RCC 7860 (cell line): ENCODE measurements at regions not wholly inside any gene's neighbourhood (a gene's known extent, or its start where the extent isn't known, plus 50 kb on each side); places are given as distances from the start of the nearest gene placed in this dataset.
"Not testable (repeated sequence)": the region's sequence is repeated elsewhere in the genome, so short reads cannot be mapped to it uniquely, and the experiment has no call there.

Source experiments
- DNase-seq: peaks from one replicate; pipeline ENCODE4 v3.0.0-alpha.2; 2015; ENCODE audit warnings: low spot score
- FAIRE-seq: peaks from 2 replicates; lab custom pipeline; 2012; peaks lifted over from hg19 to GRCh38; lab: Jason Lieb, UNC

GRCh38 chr5:112026879-112027278 lies 269.9 kb upstream of the NREP start:
- FAIRE-seq, DNase-seq: not testable (repeated sequence)

DNA sequence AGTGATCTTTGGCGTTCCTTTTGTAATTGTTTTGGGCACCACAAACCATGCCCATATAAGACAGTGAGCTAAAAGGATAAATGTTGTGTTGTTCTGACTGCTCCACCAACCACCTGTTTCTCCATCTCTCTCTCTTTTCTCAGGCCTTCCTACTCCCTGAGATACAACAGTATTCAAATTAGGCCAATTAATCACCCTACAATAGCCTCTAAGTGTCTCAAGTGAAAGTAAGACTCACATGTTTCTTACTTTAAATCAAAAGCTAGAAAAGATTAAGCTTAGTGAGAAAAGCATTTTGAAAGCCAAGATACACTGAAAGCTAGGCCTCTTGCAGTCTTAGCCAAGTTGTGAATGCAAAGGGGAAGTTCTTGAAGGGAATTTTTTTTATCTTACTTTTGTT lies 268.8 kb upstream of the NREP start:
- no peak for FAIRE-seq
- DNase-seq = no peak

- no peak for FAIRE-seq
- DNase-seq = no peak
These were observed 267.8 kb upstream of the NREP start for GRCh38 chr5:112024769-112025168.

- FAIRE-seq = no peak
- DNase-seq = no peak
These were observed 267.2 kb upstream of the NREP start for GRCh38 chr5:112024221-112024620.

DNA sequence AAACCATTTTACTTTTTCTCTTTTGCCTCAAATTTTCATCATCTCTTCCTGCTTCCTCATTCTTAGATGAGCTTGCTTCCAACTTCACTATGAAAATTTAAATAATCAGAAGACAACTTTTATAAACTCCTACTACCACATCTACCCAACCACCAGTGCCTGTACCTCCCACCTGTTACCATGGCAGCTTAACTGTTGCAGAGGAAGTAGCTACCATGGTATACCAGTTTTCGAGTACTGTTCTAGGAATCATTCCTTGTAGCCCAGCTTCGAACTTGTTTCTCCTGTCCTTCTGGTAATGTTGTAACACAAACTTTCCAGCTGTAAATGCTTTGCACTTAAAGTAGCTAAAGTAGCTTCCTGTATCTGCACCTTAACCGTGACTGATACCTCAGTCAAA lies 266.8 kb upstream of the NREP start:
- DNase-seq (no peak), FAIRE-seq (no peak)

- no peak for DNase-seq
- FAIRE-seq = no peak
These were observed 261.9 kb upstream of the NREP start for GRCh38 chr5:112018846-112019245.

DNA sequence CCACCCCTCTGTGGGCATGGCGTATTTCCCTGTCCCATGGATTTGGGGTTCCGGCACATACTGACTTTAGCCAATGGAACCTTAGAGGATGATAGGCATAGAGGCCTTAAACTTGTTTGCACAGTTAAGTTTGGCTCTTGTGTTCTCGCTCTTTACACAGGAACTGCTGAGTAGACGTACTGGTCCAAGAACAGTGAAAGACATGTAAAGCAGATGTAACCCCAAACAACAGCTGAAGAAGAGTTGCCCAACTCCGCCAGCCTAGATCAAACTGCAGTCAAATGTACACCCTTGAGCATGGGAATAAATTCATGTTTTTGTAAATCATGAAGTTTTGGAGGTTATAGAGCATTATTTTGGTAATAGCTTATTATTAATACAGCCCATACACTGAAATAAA lies 260.0 kb upstream of the NREP start:
- DNase-seq (no peak), FAIRE-seq (no peak)

DNA sequence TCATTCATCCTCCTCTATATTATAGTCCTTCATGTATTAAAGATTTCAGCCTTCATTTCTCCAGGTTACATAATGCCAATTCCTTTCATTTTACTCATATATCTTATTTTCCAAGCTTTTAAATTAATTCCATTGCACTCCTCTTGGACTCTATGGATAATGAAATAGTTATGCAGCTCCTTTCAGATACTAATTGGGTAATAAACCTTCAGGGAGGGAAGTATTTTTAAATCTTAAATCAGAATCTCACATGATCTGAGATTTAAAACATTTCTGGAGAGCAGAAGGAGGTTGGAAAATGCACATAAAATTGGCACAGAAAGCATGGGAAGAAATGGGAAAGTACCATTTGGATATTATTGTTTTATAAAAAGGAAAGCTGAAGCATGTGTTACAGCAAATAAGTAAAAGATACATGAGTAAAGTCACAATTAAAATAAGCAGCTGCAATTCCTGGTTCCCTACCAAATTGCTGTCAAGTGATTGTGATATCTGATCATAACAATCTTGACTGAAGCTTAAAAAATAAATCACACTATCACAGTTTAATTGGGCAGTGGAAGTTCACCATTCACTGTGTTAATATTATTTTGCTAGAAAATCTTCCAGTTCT lies 257.9 kb upstream of the NREP start:
- no peak for DNase-seq
- FAIRE-seq = no peak

- FAIRE-seq = no peak
- no peak for DNase-seq
These were observed 256.7 kb upstream of the NREP start for GRCh38 chr5:112013660-112014059.

- DNase-seq = no peak
- no peak for FAIRE-seq
These were observed 255.1 kb upstream of the NREP start for GRCh38 chr5:112012104-112012503.

DNA sequence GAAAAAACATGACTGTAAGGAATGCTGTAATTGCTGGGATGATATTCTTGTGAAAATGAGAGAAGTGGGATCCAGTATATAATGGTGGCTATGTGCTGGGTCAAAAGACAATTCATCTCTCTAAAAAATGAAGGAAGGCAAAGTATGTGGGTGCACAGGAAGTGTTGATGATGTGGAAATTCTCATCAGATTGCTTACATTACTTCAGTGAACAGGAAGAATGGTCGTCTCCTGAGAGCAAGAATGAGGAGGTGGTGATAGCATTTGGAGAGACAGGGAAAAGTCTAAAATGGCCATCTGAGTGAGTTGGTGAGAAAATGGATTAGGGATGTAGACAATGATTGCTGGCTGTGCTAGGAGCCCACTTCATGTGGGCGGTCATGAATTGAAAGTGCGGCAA lies 253.5 kb upstream of the NREP start:
- FAIRE-seq = no peak
- DNase-seq = no peak

DNA sequence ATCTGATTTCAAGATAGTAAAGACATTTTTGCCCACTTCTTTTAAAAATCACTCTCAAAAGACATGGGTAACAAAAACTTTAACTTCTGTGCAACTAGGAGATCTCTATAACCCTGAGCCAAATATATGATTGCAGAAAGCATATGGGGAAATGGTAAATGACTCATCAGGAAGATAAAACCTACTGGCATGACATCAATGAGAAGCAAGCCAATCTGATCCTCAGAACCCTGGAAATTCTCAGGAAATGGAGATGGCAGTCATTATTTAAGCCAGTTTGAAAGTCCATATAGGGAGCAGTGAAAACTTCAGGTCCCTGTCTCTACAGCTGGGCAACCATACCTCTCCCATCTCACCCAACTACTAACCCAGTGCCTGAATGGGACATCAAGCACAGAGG lies 249.7 kb upstream of the NREP start:
- peak; percentile 67 for DNase-seq
- FAIRE-seq = peak; percentile 55

DNA sequence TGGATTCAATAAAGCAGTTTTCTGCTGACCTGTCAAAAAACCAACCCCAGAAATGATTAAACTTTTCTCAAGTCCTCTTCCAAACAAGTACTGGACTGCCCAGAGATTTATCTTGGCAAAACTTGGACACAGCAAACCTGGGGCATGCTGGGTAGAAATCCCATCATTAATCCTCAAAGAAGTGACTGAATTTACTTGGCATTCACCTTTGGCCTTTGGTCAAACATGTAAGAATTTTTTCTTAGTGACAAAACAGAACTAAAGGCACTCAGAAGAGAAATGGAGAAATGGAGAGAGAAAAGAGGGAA lies 248.6 kb upstream of the NREP start:
- FAIRE-seq (peak; percentile 94), DNase-seq (peak; percentile 88)

- peak; percentile 81 for DNase-seq
- FAIRE-seq = peak; percentile 87
These were observed 248.1 kb upstream of the NREP start for GRCh38 chr5:112004867-112005622.

GRCh38 chr5:112002376-112002775 lies 245.4 kb upstream of the NREP start:
- FAIRE-seq (peak; percentile 88), DNase-seq (peak; percentile 64)

- DNase-seq (peak; percentile 22), FAIRE-seq (no peak)
These were observed 242.3 kb upstream of the NREP start for GRCh38 chr5:111999286-111999685.

DNA sequence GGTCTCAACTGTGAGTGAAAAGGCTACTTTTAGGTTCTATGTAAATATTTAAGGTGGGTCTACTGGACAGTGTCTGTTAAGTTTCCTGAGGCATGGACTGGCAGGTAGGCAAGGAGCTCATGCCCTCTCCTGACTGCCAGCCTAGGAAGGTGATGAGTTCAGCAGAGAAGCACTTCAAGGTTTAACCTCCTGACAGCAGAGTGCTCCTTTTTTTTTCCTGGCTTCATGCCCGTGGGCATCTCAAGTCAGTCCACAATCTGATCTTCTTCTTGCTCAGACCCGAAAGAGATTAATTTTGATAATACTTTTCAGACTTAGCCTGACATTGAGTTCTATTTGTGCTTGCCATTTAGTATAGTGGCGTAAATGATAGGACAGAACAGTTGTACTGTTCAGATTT lies 241.9 kb upstream of the NREP start:
- DNase-seq (peak; percentile 15), FAIRE-seq (peak; percentile 17)

GRCh38 chr5:111997711-111998110 lies 240.7 kb upstream of the NREP start:
- peak; percentile 99 for FAIRE-seq

DNA sequence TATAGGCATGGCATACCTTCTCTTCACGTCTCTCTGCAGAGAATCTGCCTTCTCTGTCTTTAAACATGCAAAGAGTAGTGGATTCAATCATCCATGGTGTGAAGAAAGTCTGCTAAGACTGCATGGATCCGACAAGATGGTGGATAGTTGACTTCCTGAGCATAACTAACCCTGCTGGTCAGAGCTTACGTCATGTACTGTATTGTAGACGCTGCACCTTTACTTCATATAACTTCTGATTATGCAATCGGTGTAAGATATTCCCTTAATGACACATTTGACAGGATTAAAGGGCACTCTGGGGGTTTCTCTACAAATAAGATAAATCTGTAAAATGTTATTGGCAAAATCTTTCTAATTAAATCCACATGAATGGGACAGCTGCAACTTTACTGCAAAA lies 240.3 kb upstream of the NREP start:
- FAIRE-seq (no peak), DNase-seq (no peak)

More at GRCh38 chr5:111997711-111998110, 240.7 kb upstream of the NREP start:
- DNase-seq = peak; percentile 99

GRCh38 chr5:111996574-111996973 lies 239.6 kb upstream of the NREP start:
- FAIRE-seq (peak; percentile 30), DNase-seq (no peak)

- FAIRE-seq = no peak
- DNase-seq = no peak
These were observed 238.7 kb upstream of the NREP start for GRCh38 chr5:111995701-111996100.

DNA sequence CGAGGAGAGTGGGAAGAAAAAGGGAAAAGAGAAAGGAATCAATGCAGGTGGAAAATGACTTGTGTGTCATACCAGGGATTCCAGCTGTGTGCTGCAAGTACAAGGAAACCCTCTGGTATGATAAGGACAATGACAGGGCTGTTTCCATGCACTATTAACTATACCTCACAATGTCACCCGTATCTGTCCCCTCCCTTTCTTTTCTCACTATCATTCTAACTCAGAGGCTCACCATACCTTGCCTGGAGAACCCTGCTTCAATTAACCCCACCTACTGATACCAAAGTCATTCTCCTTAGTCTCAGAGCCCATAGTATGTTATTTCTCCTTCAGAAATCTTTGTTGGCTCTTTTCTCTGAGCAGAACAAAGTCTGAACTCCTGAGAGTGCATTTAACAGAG lies 236.2 kb upstream of the NREP start:
- FAIRE-seq (no peak), DNase-seq (no peak)

- peak; percentile 84 for DNase-seq
- peak; percentile 92 for FAIRE-seq
These were observed 227.1 kb upstream of the NREP start for GRCh38 chr5:111984044-111984443.
